ENCODE measurements at regions not wholly inside any gene's neighbourhood (a gene's known extent, or its start where the extent isn't known, plus 50 kb on each side); places are given as distances from the start of the nearest gene placed in this dataset.

GRCh38 chr16:51271156-51271701 is 120.2 kb upstream of the SALL1 start:
- ChIA-PET CTCF (no interaction called here), RAD21 (ENCODE audit: low non-redundant PET in 1 of 2, low total read pairs in 2 of 2, uncharacterized antibody in 2 of 2, unreplicated experiment in 2 of 2) (no interaction called here), POLR2A (no interaction called here)
- intact Hi-C loops (cut with micrococcal nuclease), result no loop called here
- no peak overlapping the region for H3K9ac ChIP-seq (ENCODE audit: low read length)
- H3K4me1 ChIP-seq (ENCODE audit: control insufficient read depth in 1 of 2, insufficient read depth in 2 of 2, low read length in 2 of 2), result no peaks in the 10 kb centered on the region
- no peak for TF ChIP-seq CEBPB (IDR thresholded peaks at IDR 0.05; ENCODE audit: low read depth)
- no peak for TF ChIP-seq SIN3A (IDR thresholded peaks at IDR 0.05; ENCODE audit: low read depth)
- TF ChIP-seq JUND (IDR thresholded peaks at IDR 0.05), result no peak
- no peak for TF ChIP-seq SP1 (IDR thresholded peaks at IDR 0.05; ENCODE audit: low read depth)
- no peak for TF ChIP-seq RAD21 (IDR thresholded peaks at IDR 0.05; ENCODE audit: low read depth)
- no peak for TF ChIP-seq MAX (IDR thresholded peaks at IDR 0.05)
- no peak overlapping the region for H3K27ac ChIP-seq (ENCODE audit: low read depth, low read length)
- ATAC-seq (no peak), DNase-seq (ENCODE audit: low read depth, low spot score) (no peak)
- H3K9me2 ChIP-seq (ENCODE audit: insufficient read depth), result no peaks in the 10 kb centered on the region
- H4K20me1 ChIP-seq (ENCODE audit: insufficient read depth), result no peaks in the 10 kb centered on the region
- peaks cover 0 to 29% of the 10 kb centered on the region in 2 experiments; a peak in 2 of 4 replicates for H3K9me3 ChIP-seq (ENCODE audit: control insufficient read depth in 1 of 2, insufficient read depth in 1 of 2, low read depth in 1 of 2, low read length in 2 of 2)
- H2AFZ ChIP-seq (ENCODE audit: low read depth, low read length, poor library complexity, severe bottlenecking), result no peak overlapping the region
- H3K79me2 ChIP-seq (ENCODE audit: insufficient read depth, low read length), result no peaks in the 10 kb centered on the region
- no peak overlapping the region for H3K4me2 ChIP-seq (ENCODE audit: low read length)
- H3K36me3 ChIP-seq (ENCODE audit: control insufficient read depth in 1 of 2, insufficient read depth in 2 of 2, low read length in 2 of 2), result no peaks in the 10 kb centered on the region
- no peaks in the 10 kb centered on the region for H3K27me3 ChIP-seq (ENCODE audit: insufficient read depth, low read length)
- no peak overlapping the region for H3K4me3 ChIP-seq (replicated peaks in 1 of 2; ENCODE audit: low read depth in 1 of 2, low read length in 2 of 2)
- no TSS peak for BruUV-seq (replicated peaks)

GRCh38 chr16:51268237-51268636 is 117.2 kb upstream of the SALL1 start:
- ChIA-PET RAD21 (ENCODE audit: low non-redundant PET in 1 of 2, low total read pairs in 2 of 2, uncharacterized antibody in 2 of 2, unreplicated experiment in 2 of 2) (no interaction called here), CTCF (no interaction called here)
- TF ChIP-seq SRF (IDR thresholded peaks at IDR 0.05; ENCODE audit: low read depth), result no peak
- TF ChIP-seq EGR1 (IDR thresholded peaks at IDR 0.05; ENCODE audit: low read depth), result no peak
- no peak for TF ChIP-seq POLR2A (IDR thresholded peaks at IDR 0.05; ENCODE audit: borderline replicate concordance, extremely low read depth, insufficient read depth, insufficient read length)
- no peak for TF ChIP-seq ZBTB33 (IDR thresholded peaks at IDR 0.05; ENCODE audit: extremely low read depth, insufficient replicate concordance, low read length)
- TF ChIP-seq CBX3 (IDR thresholded peaks at IDR 0.05; ENCODE audit: low read depth), result no peak
- no peak for TF ChIP-seq CEBPB (IDR thresholded peaks at IDR 0.05; ENCODE audit: low read depth)
- no peak for TF ChIP-seq TCF7L2 (IDR thresholded peaks at IDR 0.05; ENCODE audit: borderline replicate concordance, extremely low read depth, insufficient read depth, insufficient read length)
- TF ChIP-seq FOSL1 (IDR thresholded peaks at IDR 0.05; ENCODE audit: low read depth), result no peak

More at GRCh38 chr16:51268237-51268636, 117.2 kb upstream of the SALL1 start:
- H3K27ac ChIP-seq (ENCODE audit: low read depth, low read length), result no peak overlapping the region
- no peaks in the 10 kb centered on the region for H3K4me1 ChIP-seq (ENCODE audit: control insufficient read depth in 1 of 2, insufficient read depth in 2 of 2, low read length in 2 of 2)
- H3K9me2 ChIP-seq (ENCODE audit: insufficient read depth), result no peaks in the 10 kb centered on the region
- intact Hi-C loops (cut with micrococcal nuclease), result no loop called here
- H3K4me2 ChIP-seq (ENCODE audit: low read length), result no peak overlapping the region
- POLR2A ChIA-PET, result no interaction called here
- ATAC-seq (no peak), DNase-seq (ENCODE audit: low read depth, low spot score) (no peak)
- H3K9ac ChIP-seq (ENCODE audit: low read length), result no peak overlapping the region
- no peaks in the 10 kb centered on the region for H3K27me3 ChIP-seq (ENCODE audit: insufficient read depth, low read length)
- peaks cover 0 to 38% of the 10 kb centered on the region in 2 experiments; a peak in 2 of 4 replicates for H3K9me3 ChIP-seq (ENCODE audit: control insufficient read depth in 1 of 2, insufficient read depth in 1 of 2, low read depth in 1 of 2, low read length in 2 of 2)
- no peaks in the 10 kb centered on the region for H4K20me1 ChIP-seq (ENCODE audit: insufficient read depth)
- no peaks in the 10 kb centered on the region for H3K79me2 ChIP-seq (ENCODE audit: insufficient read depth, low read length)
- no peak overlapping the region for H2AFZ ChIP-seq (ENCODE audit: low read depth, low read length, poor library complexity, severe bottlenecking)
- no peak overlapping the region for H3K4me3 ChIP-seq (replicated peaks in 1 of 2; ENCODE audit: low read depth in 1 of 2, low read length in 2 of 2)
- no peaks in the 10 kb centered on the region for H3K36me3 ChIP-seq (ENCODE audit: control insufficient read depth in 1 of 2, insufficient read depth in 2 of 2, low read length in 2 of 2)
- no TSS peak for BruUV-seq (replicated peaks)
